G401 (cell line): ENCODE measurements at regions not wholly inside any gene's neighbourhood (a gene's known extent, or its start where the extent isn't known, plus 50 kb on each side); places are given as distances from the start of the nearest gene placed in this dataset.

Experiments
- DNase-seq: peaks from one replicate; pipeline ENCODE4 v3.0.0-alpha.2; 2015; ENCODE audit warnings: low spot score
- in situ Hi-C: cut with HindIII; loops from 2 replicates; pipeline ENCODE4 v1.10.0; 2016; ENCODE audit warnings: low sequenced_read_pairs, mixed read lengths

DNA sequence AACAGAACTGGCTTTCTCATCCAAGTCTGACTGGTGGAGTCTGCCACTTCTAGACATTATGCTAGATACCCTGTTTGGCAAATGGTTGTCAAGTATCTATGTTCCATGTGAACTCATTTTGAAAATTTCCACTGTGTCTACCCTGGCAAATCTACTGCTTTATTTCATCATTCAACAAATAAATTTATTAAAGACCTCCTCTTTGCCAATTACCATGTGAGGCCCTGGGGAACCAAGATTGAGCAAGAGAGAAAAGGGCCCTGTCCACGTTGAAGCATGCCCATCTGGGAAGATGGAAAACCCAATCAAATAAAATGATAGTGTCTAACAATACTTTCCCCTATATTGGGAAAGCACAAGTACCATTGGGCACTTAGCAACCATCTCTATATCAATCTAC lies 582.4 kb downstream of the IRS1 start:
- DNase-seq, result no peak
- in situ Hi-C loops, result no loop called here

DNA sequence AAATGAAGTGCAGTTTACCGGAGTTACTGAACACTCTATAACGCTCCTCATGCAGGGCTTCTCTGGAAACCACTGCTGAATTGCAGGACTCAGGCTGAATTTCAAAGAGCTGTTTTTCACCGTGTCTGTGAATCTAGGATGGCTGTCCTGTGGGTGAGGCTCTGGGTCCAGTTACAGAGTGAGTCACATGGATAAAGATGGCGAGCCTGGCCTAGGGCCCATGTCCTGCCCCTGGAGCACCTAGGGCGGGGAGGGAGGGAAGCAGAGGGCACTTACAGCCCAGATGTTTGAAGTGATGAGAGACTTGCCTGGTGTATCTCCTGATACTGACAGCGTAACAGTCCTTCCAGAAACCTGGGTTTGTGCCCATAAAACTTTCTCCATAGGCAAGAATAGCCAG lies 583.0 kb downstream of the IRS1 start:
- in situ Hi-C loops, result no loop called here
- DNase-seq, result no peak

DNA sequence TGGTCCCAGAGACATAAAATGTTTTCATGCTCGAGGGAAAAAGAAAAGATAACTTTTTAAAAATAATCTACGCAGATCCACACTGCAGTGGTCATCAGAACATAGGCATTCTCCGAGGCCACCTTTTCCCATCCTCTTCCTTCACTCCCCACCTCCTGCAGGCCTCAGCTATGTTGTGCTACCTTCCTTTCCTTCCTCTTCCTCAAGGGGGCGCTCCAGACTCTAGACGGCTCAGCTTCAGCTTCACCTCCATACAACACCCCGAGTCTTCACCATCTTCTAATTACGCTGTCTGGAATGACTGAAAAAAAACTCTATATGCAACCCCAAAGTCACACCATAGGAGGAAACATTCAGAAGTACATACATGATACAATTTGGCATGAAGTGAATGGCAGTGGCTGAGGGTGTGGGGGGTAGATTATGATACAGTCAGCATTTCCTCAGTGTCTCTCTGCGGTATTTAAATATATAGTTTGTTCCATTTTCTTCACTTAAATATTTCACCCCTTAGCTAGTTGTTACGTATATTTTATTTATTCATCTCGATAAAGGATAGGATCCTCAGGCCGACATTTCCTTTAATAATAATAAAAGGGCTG lies 583.6 kb downstream of the IRS1 start:
- in situ Hi-C loops, result no loop called here

DNA sequence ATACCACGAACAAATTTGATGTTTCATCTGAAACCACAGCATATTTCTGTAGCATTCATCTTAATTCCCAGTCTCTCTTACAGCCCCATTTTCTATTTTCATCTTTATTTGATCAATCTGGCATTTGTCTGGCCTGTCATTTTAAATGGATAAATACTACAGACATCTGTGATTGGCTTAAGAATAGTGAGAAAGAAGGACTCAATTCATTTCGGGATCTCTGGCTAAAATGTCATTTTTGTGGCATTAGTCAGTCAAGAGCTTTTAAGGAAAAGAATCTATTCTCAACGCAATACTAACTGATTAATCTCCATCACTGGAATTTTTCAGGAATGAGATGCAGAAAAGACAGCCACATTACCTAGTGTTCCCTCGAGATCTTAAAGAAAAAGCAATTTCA lies 585.9 kb downstream of the IRS1 start:
- in situ Hi-C loops, result no loop called here
- no peak for DNase-seq

More for the DNA sequence above, 583.6 kb downstream of the IRS1 start:
- DNase-seq, result peak; percentile 54

DNA sequence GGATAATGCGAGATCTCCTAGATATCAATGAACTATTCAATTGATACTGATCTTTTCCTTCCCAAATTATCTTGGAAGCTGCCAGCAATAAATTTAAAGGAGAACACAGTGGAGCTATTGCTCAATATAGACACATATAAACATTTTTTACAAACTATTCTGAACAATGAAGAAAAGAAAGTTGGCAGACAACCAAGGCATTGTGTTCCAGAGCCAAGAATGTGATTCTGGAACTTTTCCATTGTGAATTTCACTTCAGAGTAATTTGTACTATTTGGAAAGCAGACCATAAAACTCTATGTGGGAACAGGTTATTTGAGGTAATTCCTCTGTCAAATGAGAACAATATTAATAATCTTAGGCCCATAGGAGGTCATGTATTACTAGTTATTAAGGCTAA lies 588.2 kb downstream of the IRS1 start:
- in situ Hi-C loops, result no loop called here
- no peak for DNase-seq

DNA sequence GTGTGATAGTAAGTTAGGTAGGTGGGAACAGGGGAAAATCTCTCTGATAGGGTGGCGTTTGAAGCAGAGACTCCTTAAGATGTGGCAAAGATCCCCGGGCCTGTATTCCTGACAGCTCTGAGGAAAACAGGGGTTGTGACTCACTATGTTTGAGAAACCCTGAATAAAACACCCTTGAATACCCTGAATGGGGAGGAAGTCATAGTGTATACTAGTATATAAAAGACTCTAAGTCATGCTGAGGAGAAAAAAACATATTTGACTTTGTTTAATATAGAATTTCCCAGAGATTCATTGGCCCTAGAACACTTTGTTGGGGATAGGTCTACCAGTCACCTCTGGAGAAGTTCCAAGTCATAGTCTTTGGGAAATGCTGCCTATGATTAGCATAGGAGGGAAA lies 590.9 kb downstream of the IRS1 start:
- no peak for DNase-seq
- in situ Hi-C loops, result no loop called here

DNA sequence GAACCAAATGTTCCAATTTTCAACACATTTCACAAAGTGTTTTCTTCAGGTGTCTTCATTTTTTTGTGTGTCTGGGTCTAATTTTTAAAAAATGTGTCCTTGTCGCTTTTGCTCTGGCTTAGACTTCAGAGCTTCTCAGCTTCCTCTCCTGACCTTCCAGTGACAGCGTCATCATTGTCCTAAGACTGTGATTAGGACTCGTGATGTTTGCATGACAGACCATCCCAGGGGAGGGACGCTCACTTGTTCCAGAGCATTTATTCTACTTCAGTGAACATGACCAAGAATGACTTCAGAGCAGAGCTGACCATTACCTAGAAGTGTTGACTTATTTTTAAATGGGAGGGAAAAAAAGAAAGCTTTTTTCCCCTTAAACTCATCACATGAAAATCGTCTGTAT lies 591.9 kb downstream of the IRS1 start:
- no peak for DNase-seq

DNA sequence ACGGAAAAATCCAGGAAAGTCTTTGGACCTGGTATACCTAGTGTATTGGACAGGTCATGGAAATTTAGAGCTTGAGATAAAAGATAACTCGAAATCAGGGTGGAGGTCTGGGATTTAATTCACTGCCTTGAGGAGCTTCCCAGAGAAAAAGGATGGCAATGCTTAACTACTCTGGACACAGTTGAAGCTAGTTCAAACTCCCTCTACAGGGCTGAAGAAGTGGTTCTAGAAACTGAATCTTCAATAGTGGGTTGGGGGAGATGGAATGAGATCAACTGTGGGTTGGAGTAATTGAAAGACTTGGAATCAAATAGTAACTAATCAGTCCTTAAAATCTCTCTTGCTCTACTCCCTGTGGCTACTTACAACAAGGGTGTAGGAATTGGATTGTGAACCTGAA lies 600.1 kb downstream of the IRS1 start:
- no peak for DNase-seq
- in situ Hi-C loops, result no loop called here

More for the DNA sequence above, 591.9 kb downstream of the IRS1 start:
- in situ Hi-C loops, result no loop called here

DNA sequence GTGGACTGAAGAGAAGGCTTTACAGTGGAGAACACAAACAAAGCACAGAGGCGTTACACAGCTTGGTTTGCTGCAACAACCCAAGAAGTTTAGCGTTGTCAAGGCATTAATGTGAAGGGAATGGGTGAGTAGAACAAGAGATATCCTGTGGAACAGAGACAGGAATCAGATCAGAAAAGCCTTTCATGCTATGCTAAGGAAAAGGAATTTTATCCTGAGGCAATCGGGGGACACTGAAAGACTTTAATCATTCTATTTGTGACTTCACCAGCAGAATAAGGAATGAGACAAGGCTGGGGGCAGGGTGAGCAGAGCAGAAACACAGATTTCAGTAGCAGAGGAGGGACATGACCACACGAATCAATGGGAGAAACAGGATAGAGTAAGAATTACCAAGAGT lies 600.7 kb downstream of the IRS1 start:
- DNase-seq, result no peak
- in situ Hi-C loops, result no loop called here

DNA sequence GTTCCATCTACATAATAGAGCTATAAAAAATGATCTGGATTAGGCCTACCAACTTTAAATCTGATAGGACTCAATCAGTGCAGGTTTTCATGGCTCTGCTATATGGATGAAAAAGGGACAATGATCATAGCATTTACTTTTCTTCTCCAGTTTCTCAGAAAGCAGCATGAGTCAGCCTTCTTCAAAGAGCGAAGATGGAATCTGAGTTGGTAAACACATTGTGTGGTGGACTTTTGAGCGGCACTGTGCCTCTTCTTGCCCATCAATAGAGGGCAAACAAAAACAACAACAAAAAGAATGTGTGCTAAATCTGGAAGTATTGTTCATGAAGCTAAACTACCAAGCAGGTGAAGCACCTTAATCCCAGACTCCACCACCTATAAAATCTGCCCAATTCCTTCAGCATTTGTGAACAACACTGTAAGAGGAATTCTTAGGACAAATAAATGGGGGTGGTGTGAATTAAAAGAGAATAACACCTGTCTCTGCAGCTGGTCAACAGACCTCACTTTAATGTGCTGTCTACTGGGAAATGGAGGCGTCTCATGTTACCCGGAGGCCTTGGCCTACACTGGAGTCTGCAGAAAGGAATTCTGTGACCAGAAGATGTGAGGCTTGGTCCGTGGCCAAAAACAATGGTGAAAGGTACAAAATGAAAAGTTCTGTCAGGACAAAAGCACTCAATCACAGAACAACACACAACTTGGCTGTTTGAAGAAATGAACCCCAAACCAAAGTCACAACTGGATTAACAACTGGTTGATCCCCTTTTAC lies 609.0 kb downstream of the IRS1 start:
- DNase-seq, result no peak
- in situ Hi-C loops, result no loop called here

DNA sequence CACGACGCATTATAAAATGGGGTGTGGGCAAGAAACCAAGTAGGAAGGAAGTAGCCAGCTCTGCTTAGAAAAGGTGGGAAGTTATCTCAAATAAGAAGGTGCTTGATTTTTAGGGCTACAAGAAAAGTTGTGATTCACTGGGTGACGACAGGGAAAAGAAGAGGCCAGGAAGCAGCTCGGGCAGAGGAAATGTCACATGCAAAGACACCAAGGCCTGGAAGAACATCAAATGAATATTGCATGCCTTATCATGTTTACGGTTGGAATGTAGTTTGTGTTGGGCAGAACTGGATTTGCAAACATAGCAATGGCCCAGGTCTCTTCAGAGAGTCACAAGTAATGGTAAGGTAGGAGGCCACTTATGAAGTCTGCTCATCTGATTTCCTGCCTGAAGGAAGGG lies 610.6 kb downstream of the IRS1 start:
- DNase-seq, result no peak
- in situ Hi-C loops, result no loop called here

DNA sequence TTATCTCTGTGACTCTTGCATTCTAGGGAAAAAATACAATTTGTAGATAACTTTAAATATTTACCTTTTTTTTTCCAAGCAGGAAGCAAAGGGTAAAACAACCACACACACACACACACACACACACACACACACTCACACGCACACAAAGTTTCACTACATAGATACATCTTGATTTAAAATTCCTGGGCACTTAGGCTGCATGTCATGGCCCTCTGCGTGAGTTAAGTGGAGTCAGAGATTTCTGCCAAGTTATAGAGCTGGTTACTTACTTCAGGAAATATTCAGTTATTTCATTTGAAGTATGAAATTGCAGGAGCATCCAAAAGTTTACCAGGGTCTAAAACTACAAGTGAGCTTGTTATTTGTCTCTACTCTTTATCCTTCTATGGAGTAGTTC lies 612.0 kb downstream of the IRS1 start:
- in situ Hi-C loops, result no loop called here
- no peak for DNase-seq

DNA sequence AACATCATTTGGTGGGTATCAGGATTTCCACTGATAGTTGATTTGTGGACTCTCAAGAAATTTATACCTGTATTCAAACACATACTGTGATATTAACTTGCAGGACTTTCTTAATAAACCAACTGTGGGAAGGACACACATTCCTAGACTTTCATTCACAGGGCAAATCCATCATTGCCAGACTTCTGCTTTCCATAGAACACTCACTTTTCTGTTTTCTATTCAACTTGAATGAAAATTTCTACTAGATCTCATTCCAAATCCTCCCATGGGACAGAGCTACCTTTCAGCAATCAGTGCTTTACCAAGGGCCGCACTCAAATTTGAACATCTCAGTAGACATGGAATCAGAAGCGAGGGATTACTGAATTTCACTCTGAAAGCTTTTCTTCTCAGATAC lies 612.5 kb downstream of the IRS1 start:
- no peak for DNase-seq
- in situ Hi-C loops, result no loop called here

DNA sequence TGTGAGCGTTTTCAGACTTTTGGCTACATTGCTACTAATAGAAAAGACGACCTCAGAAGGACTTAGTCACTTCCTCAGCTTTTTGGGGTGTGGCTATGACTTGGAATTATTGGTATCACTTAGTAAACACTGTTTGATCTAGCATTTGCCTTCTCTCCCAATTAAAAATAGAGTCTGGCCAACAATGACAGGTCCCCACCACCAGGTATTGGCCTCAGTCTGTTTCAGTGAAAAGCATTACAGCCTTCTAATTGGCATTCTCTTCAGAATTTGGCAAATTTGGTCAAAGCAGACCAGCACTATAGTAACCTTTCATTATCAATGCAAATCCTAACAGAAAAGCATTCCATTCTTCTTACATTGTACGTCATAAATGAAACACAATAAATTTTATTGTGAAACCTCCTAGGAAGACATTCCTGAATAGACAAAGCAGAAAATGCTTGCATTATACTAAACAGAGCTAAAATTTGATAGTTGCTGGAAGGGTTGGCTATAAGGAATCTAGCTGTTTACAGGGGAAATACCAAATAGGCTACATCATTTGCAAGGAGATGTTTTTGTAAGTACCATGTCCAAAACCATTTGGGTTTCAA lies 613.9 kb downstream of the IRS1 start:
- in situ Hi-C loops, result no loop called here
- no peak for DNase-seq

DNA sequence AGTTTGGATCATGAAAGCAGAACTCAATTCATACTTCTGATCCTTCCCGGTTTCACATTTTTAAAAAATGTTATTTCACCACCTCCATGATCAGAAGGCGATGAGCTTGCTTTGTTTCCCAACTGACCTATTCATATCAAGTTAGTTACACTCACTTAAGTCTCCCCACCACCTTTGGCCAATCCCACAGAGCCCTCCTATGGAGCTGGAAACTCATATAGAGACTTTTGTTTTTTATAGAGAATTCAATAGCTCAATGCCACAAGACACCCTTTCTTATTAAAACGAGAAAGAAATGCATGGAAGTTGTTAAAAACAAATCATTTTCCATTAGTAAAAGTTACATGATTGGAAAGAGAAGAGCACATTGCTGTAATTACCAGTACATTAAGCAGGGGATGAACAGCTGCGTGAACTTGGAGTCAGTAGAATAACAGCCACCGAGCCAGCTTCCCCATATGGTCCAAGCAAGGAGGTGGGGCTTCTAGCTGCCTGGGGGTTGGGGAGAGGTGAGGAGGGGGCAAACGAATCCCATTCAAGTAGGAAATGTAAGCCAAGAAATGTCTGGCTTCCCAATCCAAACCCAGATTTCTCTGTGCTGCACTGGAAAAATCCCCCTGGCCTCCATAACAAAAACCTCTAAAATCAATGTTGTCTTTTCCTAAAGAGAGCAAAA lies 614.5 kb downstream of the IRS1 start:
- DNase-seq, result no peak
- in situ Hi-C loops, result no loop called here

DNA sequence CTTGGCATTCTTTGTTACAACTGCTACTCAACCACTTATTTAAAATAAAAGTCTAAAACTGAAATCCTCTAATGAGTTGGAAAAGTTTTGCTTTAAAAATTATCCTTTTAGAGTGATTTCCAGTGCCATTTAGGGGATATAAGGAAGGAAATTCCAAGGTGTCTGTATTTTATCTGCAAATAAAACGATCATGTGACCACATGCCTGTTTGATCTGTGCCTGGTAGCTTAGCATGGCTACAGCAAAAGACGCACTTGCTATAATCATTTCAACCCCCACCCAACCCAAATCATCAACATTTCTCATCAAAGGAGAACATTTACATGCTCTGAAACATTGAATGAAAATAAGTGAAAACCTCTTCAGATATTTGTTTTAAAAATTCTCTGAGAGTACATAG lies 615.1 kb downstream of the IRS1 start:
- in situ Hi-C loops, result no loop called here
- DNase-seq, result no peak

DNA sequence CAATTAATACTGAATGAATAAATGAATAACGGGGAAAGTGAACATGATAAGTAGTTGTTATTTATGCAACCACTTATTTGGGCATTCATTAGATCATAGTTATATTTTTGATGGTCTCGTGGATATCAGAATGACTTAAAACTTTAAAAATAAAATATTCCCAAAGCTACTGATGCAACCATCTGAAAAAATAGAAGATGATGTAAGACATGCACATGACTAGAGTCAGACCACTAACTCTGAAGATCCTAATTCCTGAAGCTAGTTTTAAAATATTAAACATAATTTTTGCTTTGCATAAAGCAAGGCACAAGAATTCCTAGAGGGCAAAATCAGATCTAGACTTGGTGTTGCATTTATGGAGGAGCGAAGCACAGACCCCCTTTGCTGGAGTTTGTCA lies 616.1 kb downstream of the IRS1 start:
- DNase-seq, result no peak
- in situ Hi-C loops, result no loop called here

DNA sequence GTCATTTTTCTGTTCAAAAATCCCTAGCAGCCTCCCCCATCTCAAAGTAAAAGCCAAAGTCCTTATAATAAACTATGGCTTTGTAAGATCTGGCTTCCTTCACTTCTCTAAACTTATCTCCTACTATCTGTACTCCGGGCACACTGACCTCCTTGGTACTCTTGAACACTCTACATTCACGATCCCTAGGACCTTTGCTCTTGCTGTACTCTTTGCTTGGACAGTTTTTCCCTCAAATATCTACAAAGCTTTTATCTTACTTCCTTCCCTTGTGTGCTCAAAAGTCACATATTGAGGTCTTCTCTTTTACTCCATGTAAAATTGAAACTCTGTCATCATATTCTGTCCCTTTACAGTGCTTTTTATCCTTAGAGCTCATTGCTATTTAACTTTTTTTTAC lies 616.6 kb downstream of the IRS1 start:
- DNase-seq, result no peak
- in situ Hi-C loops, result no loop called here

DNA sequence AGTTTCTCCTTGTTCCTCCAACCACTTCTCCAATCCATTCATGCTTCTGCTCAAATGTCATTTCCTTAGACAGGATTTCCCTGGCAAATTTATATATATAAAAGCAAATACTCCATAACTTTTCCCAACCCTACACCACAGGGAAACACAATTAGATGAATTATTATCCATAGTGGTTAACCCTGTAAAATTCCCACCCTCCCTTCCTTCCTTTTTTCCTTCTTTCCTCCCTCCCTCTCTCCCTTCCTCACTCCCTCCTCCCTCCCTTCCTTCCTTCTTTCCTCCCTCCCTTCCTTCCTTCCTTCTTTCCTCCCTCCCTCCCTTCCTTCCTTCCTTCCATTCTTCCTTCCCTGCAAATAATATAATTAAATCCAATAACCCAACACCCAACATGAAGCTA lies 617.7 kb downstream of the IRS1 start:
- DNase-seq, result no peak
- in situ Hi-C loops, result no loop called here

DNA sequence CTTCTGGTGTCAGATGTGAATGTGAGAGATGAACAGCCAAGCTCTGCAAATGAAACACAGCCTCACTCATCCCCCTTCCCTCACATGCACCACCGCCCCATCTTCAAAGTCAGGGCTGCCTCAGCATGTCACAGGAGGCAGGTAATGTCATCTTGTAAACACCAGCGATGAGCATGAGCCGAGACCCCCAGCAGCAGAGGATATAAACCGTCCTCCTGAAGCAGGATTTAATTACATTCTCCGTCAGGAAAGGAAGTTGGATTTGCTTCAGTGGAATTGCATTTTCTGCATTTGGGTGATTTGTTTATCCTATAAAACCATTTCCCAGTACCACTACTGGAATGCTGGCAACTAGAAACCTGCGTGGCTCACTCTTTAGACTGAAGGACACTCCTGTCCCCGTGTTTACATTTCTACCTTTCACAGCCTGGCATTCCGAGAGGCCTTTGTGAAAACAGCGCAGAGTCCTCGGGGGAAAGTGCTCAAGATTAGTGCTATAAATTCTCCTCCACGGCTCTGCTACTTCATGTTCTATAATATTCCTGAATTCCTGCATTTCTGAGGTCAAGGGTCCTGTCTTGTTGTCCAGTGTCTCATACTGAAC lies 619.2 kb downstream of the IRS1 start:
- in situ Hi-C loops, result no loop called here
- no peak for DNase-seq
